C4-2B (cell line): ENCODE measurements at regions not wholly inside any gene's neighbourhood (a gene's known extent, or its start where the extent isn't known, plus 50 kb on each side); places are given as distances from the start of the nearest gene placed in this dataset.

Source experiments
- ZFX ChIP-seq: fragments of 450-650 bp; IDR thresholded peaks from 2 replicates; pipeline ENCODE4 v1.6.1; 2017
- TF ChIP-seq, protein P1 (sequence below): fragments of 450-650 bp; conservative IDR thresholded peaks from 2 replicates; pipeline ENCODE4 v1.5.1; 2017; ENCODE audit warnings: mild to moderate bottlenecking

DNA sequence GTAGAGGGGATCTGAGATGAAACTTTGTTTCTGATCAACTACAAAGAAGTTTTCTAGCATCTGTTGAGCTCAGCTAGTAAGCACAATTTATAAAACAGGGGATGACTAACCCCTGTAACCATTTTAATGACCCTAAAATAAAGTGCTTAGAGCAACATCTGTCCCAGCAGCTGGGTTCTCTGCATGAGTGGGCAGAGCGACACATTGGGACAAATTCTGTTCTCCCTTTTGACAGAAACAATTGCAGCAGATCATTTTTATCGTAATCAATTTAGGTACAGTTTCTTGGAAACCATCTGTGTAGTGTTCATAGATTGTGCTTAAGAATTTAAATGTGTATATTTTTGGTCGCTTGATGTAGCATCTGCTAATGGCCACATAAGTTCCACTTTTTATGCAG lies 678.0 kb downstream of the RNF144A start:
- TF ChIP-seq, protein P1, sequence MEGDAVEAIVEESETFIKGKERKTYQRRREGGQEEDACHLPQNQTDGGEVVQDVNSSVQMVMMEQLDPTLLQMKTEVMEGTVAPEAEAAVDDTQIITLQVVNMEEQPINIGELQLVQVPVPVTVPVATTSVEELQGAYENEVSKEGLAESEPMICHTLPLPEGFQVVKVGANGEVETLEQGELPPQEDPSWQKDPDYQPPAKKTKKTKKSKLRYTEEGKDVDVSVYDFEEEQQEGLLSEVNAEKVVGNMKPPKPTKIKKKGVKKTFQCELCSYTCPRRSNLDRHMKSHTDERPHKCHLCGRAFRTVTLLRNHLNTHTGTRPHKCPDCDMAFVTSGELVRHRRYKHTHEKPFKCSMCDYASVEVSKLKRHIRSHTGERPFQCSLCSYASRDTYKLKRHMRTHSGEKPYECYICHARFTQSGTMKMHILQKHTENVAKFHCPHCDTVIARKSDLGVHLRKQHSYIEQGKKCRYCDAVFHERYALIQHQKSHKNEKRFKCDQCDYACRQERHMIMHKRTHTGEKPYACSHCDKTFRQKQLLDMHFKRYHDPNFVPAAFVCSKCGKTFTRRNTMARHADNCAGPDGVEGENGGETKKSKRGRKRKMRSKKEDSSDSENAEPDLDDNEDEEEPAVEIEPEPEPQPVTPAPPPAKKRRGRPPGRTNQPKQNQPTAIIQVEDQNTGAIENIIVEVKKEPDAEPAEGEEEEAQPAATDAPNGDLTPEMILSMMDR: no peak
- no peak for TF ChIP-seq ZFX
